ENCODE measurements at regions not wholly inside any gene's neighbourhood (a gene's known extent, or its start where the extent isn't known, plus 50 kb on each side); places are given as distances from the start of the nearest gene placed in this dataset.

DNA sequence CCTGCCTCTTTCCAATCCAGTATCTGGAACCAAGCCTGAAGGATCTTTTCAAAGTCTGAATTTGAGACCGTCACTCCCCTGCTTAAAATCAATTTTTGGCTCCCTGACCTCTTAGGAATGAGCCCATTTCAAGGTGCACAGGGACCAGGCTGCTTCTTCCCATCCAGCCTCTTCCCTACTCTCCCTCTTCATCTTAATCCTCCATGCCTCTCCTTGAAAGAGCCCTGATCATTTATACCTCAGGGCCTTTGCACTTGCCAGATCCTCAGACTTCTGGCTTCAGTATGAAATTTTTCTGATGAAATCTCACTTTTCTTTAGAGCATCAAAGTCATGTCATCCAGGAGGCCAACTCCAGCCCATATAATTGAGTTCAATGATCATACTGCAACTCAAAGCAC, 399.5 kb upstream of the CELF2 start:
- H3K79me1 ChIP-seq (ENCODE audit: low read depth in 1 of 2, low read length in 2 of 2) = no peaks in the 10 kb centered on the region
- intact Hi-C loops (cut with micrococcal nuclease) = no loop called here
- no peak overlapping the region for H3K56ac ChIP-seq (ENCODE audit: extremely low read depth, insufficient read depth, low read length)
- H2AK9ac ChIP-seq (replicated peaks; ENCODE audit: low read depth, low read length, poor library complexity) = no peak overlapping the region
- no peaks in the 10 kb centered on the region for H4K20me1 ChIP-seq (ENCODE audit: insufficient read depth, low read length)
- H3K4ac ChIP-seq (ENCODE audit: low read depth, low read length) = no peak overlapping the region
- H2BK20ac ChIP-seq (ENCODE audit: low read depth, low read length) = no peak overlapping the region; the same call in 1 of the 2 replicates
- no peak overlapping the region for H4K8ac ChIP-seq (ENCODE audit: low read depth in 2 of 2, low read length in 2 of 2)
- no peaks in the 10 kb centered on the region for H3K36me3 ChIP-seq (ENCODE audit: control insufficient read depth, insufficient read depth, low read length)
- no peak overlapping the region for H2BK120ac ChIP-seq (ENCODE audit: low read depth, low read length)
- no peak overlapping the region for H3K14ac ChIP-seq (replicated peaks; ENCODE audit: low read depth, low read length)
- H3K23ac ChIP-seq (ENCODE audit: low read depth, low read length) = no peak overlapping the region
- peaks cover 2% of the 10 kb centered on the region; the same call in 1 of the 2 replicates for H3K27me3 ChIP-seq (ENCODE audit: control insufficient read depth, insufficient read depth, low read length)
- no peak for TF ChIP-seq RAD21 (IDR thresholded peaks at IDR 0.05; ENCODE audit: low read length)
- dilution Hi-C loops (cut with HindIII; ENCODE audit: low sequenced_read_pairs, unreplicated experiment) = no loop called here
- H4K5ac ChIP-seq (ENCODE audit: low read depth, low read length) = no peak overlapping the region
- H3K4me3 ChIP-seq (ENCODE audit: insufficient read depth, low read depth, low read length) = no peak overlapping the region
- H2AFZ ChIP-seq (replicated peaks; ENCODE audit: low read length, poor library complexity) = no peak overlapping the region
- 57% methylated on average over 1 of the region's 1 CpG; no CpG with 5 or more reads in 1 of the 2 experiments for WGBS, 2 experiments (ENCODE audit: extremely low coverage in 2 of 2, insufficient read length in 1 of 2)
- H3K4me1 ChIP-seq (ENCODE audit: control insufficient read depth, insufficient read depth, low read length) = peaks cover 2% of the 10 kb centered on the region; the same call in 1 of the 2 replicates
- no peaks in the 10 kb centered on the region for H3K9me1 ChIP-seq (ENCODE audit: insufficient read depth, low read length)
- no peak overlapping the region for H2BK5ac ChIP-seq (ENCODE audit: low read depth, low read length, poor library complexity, severe bottlenecking)
- H4K91ac ChIP-seq (ENCODE audit: insufficient read depth, low read depth, low read length) = no peak overlapping the region
- H3K18ac ChIP-seq (ENCODE audit: low read depth, low read length) = no peak overlapping the region; the same call in 1 of the 2 replicates
- H3K4me2 ChIP-seq (ENCODE audit: low read depth, low read length) = no peak overlapping the region
- H3K9ac ChIP-seq (ENCODE audit: low read depth, low read length) = no peak overlapping the region
- H2AK5ac ChIP-seq (ENCODE audit: low read depth, low read length) = no peak overlapping the region
- ChIA-PET CTCF (interaction anchor here (0.6 kb wide), 1 partner anchor 917 kb away, joined by 3 read pairs; no protein-coding TSS in a partner anchor), POLR2A (ENCODE audit: unreplicated experiment) (no interaction called here)
- in situ Hi-C loops (cut with MboI; ENCODE audit: low sequenced_read_pairs) = no loop called here
- no peak overlapping the region for H3K27ac ChIP-seq (ENCODE audit: insufficient read depth, low read length)
- no peak for ATAC-seq (ENCODE audit: low read depth)
- H3K9me3 ChIP-seq (ENCODE audit: control insufficient read depth, insufficient read depth, low read length) = peaks cover 2% of the 10 kb centered on the region
- BruUV-seq (replicated peaks) = no TSS peak
- DNase-seq = no peak
- H2BK15ac ChIP-seq (ENCODE audit: low read depth, low read length) = no peak overlapping the region

Measured in IMR-90 (cell line).